ENCODE measurements at regions not wholly inside any gene's neighbourhood (a gene's known extent, or its start where the extent isn't known, plus 50 kb on each side); places are given as distances from the start of the nearest gene placed in this dataset.

GRCh38 chr1:213742992-213743391 is 244.8 kb upstream of the PROX1 start:
- TF ChIP-seq FOXM1 (IDR thresholded peaks at IDR 0.05; ENCODE audit: borderline replicate concordance) (no peak), ELF4 (IDR thresholded peaks at IDR 0.05) (no peak), HDGF (IDR thresholded peaks at IDR 0.05; ENCODE audit: borderline replicate concordance) (no peak), SP1 (IDR thresholded peaks at IDR 0.05) (no peak), TARDBP (IDR thresholded peaks at IDR 0.05) (no peak), L3MBTL2 (conservative IDR thresholded peaks at IDR 0.05) (no peak), FOXK2 (IDR thresholded peaks at IDR 0.05) (no peak)
